AG04450 (cell line): ENCODE measurements at regions not wholly inside any gene's neighbourhood (a gene's known extent, or its start where the extent isn't known, plus 50 kb on each side); places are given as distances from the start of the nearest gene placed in this dataset.

Experiments used
- CTCF ChIA-PET: fragments of 300-600, 350-600 bp; formaldehyde crosslinking; extraction: SDS; loops from one replicate; lab custom pipeline; 2022; ENCODE audit warnings: antibody characterized with exemption, inconsistent platforms; lab: Charles Lee
- POLR2A ChIA-PET: fragments of 350-600 bp; formaldehyde crosslinking; extraction: SDS; loops from one replicate; lab custom pipeline; 2021; ENCODE audit warnings: antibody characterized with exemption, inconsistent platforms; lab: Yijun Ruan, JAX
- DNase-seq: peaks from one replicate; pipeline ENCODE4 v3.0.0-alpha.2; 2011; ENCODE audit warnings: low read depth, low spot score
- H3K27ac ChIP-seq: one replicate; pipeline ENCODE4 v1.5.1; 2012; ENCODE audit warnings: low read depth, low read length, control low read depth
- H3K27me3 ChIP-seq: one replicate; pipeline ENCODE4 v1.6.0; 2012; ENCODE audit warnings: low read length; ENCODE audit not compliant: control insufficient read depth, insufficient read depth
- H3K4me3 ChIP-seq: 2 replicates; pipeline ENCODE4 v1.5.1; 2011; ENCODE audit warnings: mild to moderate bottlenecking, low read depth, low read length, control low read depth
- H3K9me3 ChIP-seq: 2 replicates; pipeline ENCODE4 v1.5.1; 2012; ENCODE audit warnings: low read length; ENCODE audit not compliant: control insufficient read depth, insufficient read depth
- TF ChIP-seq, protein P1 (sequence below): IDR thresholded peaks from 2 replicates; pipeline ENCODE4 v1.5.1; 2011; ENCODE audit warnings: low read depth, low read length, control low read depth, inconsistent platforms

GRCh38 chr1:87572008-87572407, 243.3 kb downstream of the LMO4 start:
- DNase-seq: no peak
- no peaks in the 10 kb centered on the region for H3K9me3 ChIP-seq
- POLR2A ChIA-PET: no interaction called here
- H3K27me3 ChIP-seq: no peaks in the 10 kb centered on the region
- TF ChIP-seq, protein P1, sequence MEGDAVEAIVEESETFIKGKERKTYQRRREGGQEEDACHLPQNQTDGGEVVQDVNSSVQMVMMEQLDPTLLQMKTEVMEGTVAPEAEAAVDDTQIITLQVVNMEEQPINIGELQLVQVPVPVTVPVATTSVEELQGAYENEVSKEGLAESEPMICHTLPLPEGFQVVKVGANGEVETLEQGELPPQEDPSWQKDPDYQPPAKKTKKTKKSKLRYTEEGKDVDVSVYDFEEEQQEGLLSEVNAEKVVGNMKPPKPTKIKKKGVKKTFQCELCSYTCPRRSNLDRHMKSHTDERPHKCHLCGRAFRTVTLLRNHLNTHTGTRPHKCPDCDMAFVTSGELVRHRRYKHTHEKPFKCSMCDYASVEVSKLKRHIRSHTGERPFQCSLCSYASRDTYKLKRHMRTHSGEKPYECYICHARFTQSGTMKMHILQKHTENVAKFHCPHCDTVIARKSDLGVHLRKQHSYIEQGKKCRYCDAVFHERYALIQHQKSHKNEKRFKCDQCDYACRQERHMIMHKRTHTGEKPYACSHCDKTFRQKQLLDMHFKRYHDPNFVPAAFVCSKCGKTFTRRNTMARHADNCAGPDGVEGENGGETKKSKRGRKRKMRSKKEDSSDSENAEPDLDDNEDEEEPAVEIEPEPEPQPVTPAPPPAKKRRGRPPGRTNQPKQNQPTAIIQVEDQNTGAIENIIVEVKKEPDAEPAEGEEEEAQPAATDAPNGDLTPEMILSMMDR: no peak
- H3K27ac ChIP-seq: no peak overlapping the region
- CTCF ChIA-PET: interaction anchor here (0.6 kb wide), 1 partner anchor 205 kb away, joined by 3 read pairs; no protein-coding TSS in a partner anchor
- H3K4me3 ChIP-seq: no peak overlapping the region

GRCh38 chr1:87572891-87573290, 244.2 kb downstream of the LMO4 start:
- TF ChIP-seq, protein P1: no peak
- Histone ChIP-seq H3K4me3 (no peak overlapping the region), H3K9me3 (no peaks in the 10 kb centered on the region), H3K27ac (no peak overlapping the region), H3K27me3 (no peaks in the 10 kb centered on the region)
- CTCF ChIA-PET: no interaction called here
- POLR2A ChIA-PET: no interaction called here
- no peak for DNase-seq

- TF ChIP-seq, protein P1: no peak
- Histone ChIP-seq H3K27ac (no peak overlapping the region), H3K9me3 (no peaks in the 10 kb centered on the region), H3K4me3 (no peak overlapping the region), H3K27me3 (no peaks in the 10 kb centered on the region)
- POLR2A ChIA-PET: no interaction called here
- CTCF ChIA-PET: no interaction called here
- no peak for DNase-seq
Measured at GRCh38 chr1:87575528-87575927, 246.8 kb downstream of the LMO4 start.

DNA sequence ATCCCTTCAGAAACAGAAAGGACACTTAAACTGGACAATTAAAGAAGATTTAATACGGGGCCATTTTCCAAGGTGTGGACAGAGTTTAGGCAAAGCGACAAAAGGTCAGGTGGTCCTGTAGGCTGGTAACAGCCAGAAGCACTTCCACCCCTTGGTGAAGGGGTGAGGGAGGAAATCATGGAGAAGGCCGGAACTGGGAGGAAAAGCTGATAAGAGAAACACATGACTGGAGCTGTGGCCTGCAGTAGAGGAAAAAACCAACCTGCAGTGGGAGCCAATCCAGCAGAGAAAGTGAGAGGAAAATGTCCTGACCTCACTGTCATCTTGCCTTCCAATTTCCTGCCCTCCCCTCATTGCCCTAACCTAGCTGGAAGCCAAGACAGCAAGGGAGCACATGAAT, 249.8 kb downstream of the LMO4 start:
- no peaks in the 10 kb centered on the region for H3K9me3 ChIP-seq
- H3K4me3 ChIP-seq: no peak overlapping the region
- POLR2A ChIA-PET: no interaction called here
- no peaks in the 10 kb centered on the region for H3K27me3 ChIP-seq
- no peak overlapping the region for H3K27ac ChIP-seq
- TF ChIP-seq, protein P1: no peak
- DNase-seq: no peak
- CTCF ChIA-PET: no interaction called here

GRCh38 chr1:87583459-87583858, 254.8 kb downstream of the LMO4 start:
- ChIA-PET CTCF (no interaction called here), POLR2A (no interaction called here)
- H3K27me3 ChIP-seq: no peaks in the 10 kb centered on the region
- H3K4me3 ChIP-seq: no peak overlapping the region
- no peak overlapping the region for H3K27ac ChIP-seq
- TF ChIP-seq, protein P1: no peak
- H3K9me3 ChIP-seq: no peaks in the 10 kb centered on the region
- no peak for DNase-seq
